ENCODE measurements at regions not wholly inside any gene's neighbourhood (a gene's known extent, or its start where the extent isn't known, plus 50 kb on each side); places are given as distances from the start of the nearest gene placed in this dataset.

DNA sequence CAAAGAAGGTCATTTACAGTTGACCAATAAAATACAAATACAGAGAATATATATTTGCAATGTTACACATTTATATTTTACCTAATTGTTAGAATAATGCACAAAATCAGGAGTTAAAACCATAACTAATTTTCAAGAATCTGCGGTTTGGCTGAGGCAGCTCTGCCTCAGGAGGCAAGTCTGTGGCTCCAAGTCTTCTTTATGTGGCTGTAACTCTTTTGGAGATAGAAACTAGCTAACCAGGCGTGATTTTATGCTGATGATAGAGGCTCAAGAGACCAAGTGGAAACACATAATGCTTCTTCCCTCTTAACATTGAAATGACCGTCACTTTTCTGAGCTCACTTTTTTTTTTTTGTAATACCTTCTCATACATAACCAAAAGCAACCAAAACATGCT lies 744.7 kb upstream of the CXADR start:
- Histone ChIP-seq H3K4me1 (no peaks in the 10 kb centered on the region), H3K36me3 (no peaks in the 10 kb centered on the region), H3K9me3 (no peaks in the 10 kb centered on the region), H3K4me3 (ENCODE audit: low read depth, low read length) (no peak overlapping the region), H3K27me3 (no peaks in the 10 kb centered on the region)
- no peak for DNase-seq
- no peak for TF ChIP-seq CTCF (IDR thresholded peaks at IDR 0.05; ENCODE audit: low read depth, low read length)

DNA sequence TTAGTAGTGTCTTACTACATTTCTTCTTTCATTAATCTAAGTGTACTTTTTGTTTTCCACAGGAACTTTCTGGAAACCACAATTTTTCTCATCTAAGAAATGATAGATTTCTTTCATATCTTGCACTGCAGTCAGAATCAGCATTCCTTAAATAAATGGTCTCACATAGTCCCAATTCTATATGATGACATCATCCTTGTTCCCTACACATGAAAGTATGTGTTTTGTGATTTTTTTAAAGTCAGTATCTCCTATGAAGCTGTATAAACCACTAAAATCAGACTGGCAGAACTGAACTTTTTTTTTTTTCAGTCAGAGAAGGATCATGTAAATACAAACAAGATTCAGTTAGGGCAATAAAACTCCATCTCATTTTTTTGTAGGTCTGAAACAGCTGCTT lies 742.6 kb upstream of the CXADR start:
- Histone ChIP-seq H3K4me1 (no peaks in the 10 kb centered on the region), H3K36me3 (no peaks in the 10 kb centered on the region), H3K9me3 (no peaks in the 10 kb centered on the region), H3K4me3 (ENCODE audit: low read depth, low read length) (no peak overlapping the region), H3K27me3 (no peaks in the 10 kb centered on the region)
- DNase-seq = no peak
- no peak for TF ChIP-seq CTCF (IDR thresholded peaks at IDR 0.05; ENCODE audit: low read depth, low read length)

- Histone ChIP-seq H3K36me3 (no peaks in the 10 kb centered on the region), H3K4me3 (ENCODE audit: low read depth, low read length) (no peak overlapping the region), H3K9me3 (no peaks in the 10 kb centered on the region), H3K4me1 (no peaks in the 10 kb centered on the region), H3K27me3 (no peaks in the 10 kb centered on the region)
- TF ChIP-seq CTCF (IDR thresholded peaks at IDR 0.05; ENCODE audit: low read depth, low read length) = no peak
- DNase-seq = no peak
Observed at GRCh38 chr21:16773206-16773605, 739.6 kb upstream of the CXADR start.

- H3K36me3 ChIP-seq = no peaks in the 10 kb centered on the region
- no peaks in the 10 kb centered on the region for H3K27me3 ChIP-seq
- TF ChIP-seq CTCF (IDR thresholded peaks at IDR 0.05; ENCODE audit: low read depth, low read length) = no peak
- H3K4me3 ChIP-seq (ENCODE audit: low read depth, low read length) = no peak overlapping the region
- no peak for DNase-seq
- H3K9me3 ChIP-seq = no peaks in the 10 kb centered on the region
- H3K4me1 ChIP-seq = no peaks in the 10 kb centered on the region
Observed at GRCh38 chr21:16775076-16775475, 737.8 kb upstream of the CXADR start.

- DNase-seq = no peak
- H3K36me3 ChIP-seq = no peaks in the 10 kb centered on the region
- no peaks in the 10 kb centered on the region for H3K9me3 ChIP-seq
- no peak overlapping the region for H3K4me3 ChIP-seq (ENCODE audit: low read depth, low read length)
- TF ChIP-seq CTCF (IDR thresholded peaks at IDR 0.05; ENCODE audit: low read depth, low read length) = no peak
- H3K4me1 ChIP-seq = no peaks in the 10 kb centered on the region
- no peaks in the 10 kb centered on the region for H3K27me3 ChIP-seq
Observed at GRCh38 chr21:16777041-16777720, 735.7 kb upstream of the CXADR start.

DNA sequence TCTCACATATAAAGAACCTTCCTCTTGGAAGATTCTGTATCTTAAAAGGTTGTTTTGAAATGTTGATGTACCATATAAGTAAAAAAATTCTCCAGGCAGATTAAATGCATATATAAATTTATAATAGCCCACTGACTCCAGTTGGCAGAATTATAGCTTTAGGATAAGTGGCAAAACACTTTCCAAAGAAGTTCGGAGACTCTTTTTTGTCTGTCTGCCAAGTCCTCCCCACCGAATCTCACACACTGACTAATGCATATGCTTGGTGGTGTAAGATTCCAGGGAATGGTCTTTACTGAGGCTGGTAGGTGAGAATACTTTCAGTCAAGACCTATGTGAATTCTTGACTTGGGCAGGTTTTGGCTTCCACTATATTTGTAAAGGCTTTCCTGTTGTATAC lies 724.3 kb upstream of the CXADR start:
- Histone ChIP-seq H3K9me3 (no peaks in the 10 kb centered on the region; the same call in 1 of the 2 replicates), H3K36me3 (no peaks in the 10 kb centered on the region), H3K27me3 (no peaks in the 10 kb centered on the region), H3K4me1 (no peaks in the 10 kb centered on the region), H3K4me3 (ENCODE audit: low read depth, low read length) (no peak overlapping the region)
- DNase-seq = no peak
- TF ChIP-seq CTCF (IDR thresholded peaks at IDR 0.05; ENCODE audit: low read depth, low read length) = no peak
